GM21423 (cell line): ENCODE measurements at regions not wholly inside any gene's neighbourhood (a gene's known extent, or its start where the extent isn't known, plus 50 kb on each side); places are given as distances from the start of the nearest gene placed in this dataset.
"Not testable (repeated sequence)": the region's sequence is repeated elsewhere in the genome, so short reads cannot be mapped to it uniquely, and the experiment has no call there.

ENCODE experiments used
- ATAC-seq: cut with Tn5 transposase; IDR thresholded peaks from one replicate; pipeline ENCODE4 v1.9.1; 2021; ENCODE audit warnings: mild to moderate bottlenecking, moderate library complexity; ENCODE audit not compliant: unreplicated experiment

DNA sequence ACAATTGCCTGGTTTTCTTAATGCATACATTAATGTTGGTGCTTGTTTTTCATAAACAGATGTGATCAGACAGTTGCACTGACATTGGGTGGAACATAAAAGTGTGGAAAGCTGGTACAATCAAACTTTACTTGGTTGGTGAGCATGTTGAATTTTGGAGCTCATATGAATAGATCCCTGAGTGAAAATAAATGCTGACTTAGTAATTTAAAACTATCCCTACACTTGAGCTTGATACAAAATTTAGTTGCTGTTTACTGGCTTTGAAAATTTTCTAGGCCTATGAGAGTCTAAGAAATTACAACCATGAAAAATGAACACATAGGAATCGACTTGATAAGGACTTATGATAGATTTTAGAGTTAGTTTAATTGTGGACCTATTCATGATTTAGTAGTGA is 551.8 kb upstream of the PABPC4L start:
- ATAC-seq: no peak

DNA sequence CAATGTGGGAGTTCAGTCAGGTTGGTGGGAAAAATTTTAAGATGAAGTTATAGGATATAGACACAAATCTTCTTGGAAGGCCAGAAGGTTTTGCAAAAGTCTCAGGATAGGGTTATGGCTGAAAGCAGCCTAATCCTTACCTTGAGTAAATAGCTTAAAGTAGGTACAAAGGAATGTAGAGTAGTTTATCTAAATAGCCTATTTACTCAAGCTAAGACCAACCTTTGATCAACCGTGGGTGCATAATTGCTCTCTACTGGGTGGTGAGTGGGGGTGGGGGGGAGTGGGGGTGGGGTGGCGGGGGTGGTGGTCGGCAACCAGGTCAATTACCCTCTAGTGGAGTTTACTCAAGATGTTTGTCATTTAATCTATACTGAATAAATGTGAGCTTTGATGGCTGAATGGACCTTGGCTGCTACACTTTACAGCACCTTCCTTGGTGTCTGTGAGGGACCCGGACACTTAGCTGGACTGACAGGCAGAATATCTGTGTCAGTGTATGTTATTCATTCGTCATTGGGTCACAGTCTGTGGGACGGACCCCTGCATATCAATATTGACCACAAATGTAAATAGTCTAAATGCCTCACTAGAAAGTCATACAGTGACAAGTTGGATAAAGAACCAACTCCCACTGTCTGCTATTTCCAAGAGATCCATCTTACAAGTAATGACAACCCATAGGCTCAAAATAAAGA is 545.7 kb upstream of the PABPC4L start:
- no peak for ATAC-seq

DNA sequence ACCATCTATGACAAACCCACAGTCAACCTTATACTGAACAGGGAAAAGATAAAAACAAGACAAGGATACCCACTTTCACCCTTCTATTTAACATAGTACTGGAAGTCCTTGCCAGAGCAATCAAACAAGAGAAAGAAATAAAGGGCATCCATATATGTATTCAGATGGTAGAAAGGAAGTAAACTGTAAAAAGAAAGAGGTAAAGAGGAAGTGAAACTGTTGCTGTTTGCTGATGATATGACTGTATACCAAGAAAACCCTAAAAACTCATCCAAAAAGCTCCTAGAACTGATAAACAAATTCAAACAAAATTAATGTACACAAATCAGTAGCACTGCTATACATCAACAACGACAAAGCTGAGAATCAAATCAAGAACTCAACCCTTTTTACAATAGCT is 538.7 kb upstream of the PABPC4L start:
- ATAC-seq: no peak

DNA sequence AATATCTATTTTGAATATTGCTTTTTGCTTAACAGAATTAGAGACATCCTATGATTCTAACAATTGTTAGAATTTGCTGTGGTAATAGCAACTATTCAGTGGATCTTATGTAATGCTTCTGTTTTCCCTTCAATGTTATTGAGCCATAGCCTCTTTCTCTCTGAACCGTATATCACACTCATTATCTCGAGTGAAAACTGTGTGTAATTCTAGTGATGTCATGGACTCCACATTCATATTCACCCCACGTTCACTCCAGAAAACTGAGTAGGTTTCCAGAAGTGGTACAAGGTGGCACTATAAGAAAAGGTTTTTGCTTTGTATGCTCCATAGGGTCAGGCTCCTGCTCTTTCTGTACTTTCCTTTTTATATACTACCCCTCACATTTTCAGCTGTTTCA is 534.3 kb upstream of the PABPC4L start:
- ATAC-seq: no peak

DNA sequence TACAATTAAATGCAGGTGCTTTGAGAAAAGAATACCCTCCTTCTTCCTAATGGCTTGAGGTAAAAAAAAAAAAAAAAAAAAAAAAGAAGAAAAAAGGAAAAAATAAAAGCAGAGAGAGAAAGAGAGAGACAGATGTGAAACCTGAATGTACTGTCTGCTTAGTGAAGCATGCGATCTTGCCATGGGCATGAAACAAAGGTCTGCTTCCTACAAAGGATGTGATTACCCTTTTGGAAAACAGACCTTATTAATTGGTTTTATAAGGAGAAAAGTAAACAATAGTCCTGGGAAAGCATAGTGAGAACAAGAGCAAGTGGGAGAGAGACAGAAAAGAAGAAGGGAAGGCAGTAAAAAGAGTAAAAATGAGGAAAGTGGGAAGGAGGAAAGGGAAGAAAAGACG is 526.1 kb upstream of the PABPC4L start:
- no peak for ATAC-seq

DNA sequence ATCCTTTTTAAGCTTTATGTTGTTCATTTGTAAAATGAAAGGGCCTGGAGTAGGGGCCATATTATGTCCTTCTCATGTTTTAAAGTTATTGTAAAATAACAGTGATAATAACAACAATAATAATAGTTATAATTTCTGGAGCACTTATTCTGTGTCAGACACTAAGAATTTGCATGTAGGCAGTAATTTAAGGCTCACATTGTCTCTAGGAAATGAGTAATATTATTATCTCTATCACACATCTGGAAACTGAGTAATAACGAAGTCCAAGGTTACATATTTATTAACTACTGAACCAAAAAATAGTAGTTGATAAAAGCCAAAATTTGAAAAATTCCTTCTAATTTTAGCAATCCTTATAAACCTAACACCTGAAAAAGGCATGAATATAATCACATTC is 520.7 kb upstream of the PABPC4L start:
- no peak for ATAC-seq

DNA sequence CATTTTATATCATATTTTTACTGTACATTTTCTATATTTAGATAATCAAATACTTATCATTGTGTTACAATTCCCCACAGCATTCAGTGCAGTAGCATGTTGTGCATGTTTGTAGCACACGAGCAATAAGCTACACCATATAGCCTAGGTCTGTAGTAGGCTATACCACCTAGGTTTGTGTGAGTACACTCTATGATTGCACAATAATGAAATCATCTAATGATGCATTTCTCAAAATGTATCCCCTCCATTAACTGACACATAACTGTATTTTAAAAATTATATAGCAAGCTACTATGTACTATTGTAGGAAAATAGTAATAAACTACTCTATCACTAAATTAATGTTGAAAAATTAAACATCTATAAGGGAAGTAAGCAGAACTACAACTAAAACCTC is 518.4 kb upstream of the PABPC4L start:
- ATAC-seq: no peak

DNA sequence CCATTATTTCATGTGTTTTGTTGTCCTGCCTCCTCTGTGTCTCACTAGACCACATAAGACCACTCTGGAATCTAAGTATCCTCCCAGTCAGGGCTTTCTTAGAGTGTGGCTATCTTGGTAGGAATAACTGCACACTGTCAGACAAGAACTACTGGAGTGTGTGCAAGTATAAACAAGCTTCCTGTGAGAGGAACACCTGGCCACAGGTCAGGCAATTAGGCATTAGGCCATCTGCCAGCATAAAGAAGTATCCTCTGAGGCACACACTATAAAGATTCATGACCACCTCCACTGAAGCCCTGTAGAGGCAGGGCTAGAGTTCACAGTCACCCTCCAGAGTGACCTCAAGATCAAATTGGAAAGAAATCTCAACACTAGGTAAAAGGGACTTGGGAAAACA is 507.0 kb upstream of the PABPC4L start:
- ATAC-seq: no peak

DNA sequence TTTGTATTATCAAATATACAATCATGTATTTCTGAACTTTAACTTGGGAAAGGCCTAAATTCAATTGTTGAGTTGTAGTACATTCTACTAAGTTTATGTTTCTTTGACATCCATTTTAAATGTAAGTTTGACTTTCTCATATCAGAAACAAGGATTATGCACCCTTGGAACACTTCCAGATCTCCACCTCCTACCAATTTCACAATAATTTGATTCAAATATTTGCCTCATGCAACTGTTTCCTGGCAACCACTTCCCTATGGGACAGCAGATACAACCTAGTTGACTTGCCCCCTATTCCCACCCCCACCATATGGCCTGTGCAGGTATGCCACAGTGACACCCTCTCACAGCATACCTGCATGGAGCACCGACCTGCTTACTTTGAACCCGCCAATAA is 506.4 kb upstream of the PABPC4L start:
- no peak for ATAC-seq

DNA sequence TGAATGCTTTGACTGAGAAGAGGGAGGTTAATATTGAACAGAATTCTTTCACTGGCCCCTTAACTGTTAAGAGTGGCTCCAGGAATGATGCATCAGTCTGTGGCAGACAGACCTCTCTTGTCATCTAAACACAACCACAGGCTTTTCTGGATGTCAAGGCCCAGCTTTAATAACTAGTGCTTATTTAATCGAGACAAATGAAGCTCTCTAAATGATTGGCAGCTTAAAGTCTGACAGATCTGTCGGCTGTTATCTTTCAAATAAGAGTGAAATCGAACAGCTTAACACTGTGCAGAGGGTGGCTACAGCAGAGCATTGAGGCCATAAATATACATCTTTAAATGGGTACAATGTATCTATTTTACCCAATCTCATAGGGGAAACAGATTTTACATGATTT is 500.8 kb upstream of the PABPC4L start:
- no peak for ATAC-seq

DNA sequence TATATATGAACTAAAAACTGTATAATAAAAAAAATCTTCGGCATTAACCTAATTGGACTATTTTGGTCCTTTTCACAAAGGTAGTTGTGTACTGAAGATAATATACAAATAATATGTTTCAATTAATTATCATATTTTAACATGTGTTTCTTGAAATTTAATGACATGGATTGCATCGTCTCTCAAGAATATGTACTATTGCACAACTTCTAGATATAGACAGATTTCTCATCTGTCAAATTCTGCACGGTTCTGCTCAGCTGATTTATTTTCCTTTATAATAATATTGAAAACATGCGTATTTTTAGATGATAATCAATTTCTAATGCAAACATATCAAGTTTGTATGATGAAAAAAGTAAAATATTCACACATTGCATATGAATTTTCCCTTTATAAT is 498.7 kb upstream of the PABPC4L start:
- no peak for ATAC-seq

DNA sequence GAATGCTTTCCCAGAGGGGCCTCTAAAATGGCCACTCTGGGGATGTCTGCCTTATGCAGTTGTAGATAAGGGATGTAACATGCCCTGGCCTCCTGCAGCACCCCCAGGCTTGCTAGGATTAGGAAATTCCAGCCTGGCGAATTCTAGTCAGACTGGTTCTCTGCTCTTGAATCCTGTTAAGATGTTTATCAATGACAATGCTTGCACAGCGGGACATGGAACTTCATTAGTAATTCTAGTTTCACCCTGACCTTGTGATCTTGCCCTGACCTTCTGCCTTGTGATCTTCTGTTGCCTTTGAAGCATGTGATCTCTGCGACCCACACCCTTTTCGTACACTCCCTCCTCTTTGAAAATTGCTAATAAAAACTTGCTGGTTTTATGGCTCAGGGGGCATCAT is 497.2 kb upstream of the PABPC4L start:
- ATAC-seq: not testable (repeated sequence)

DNA sequence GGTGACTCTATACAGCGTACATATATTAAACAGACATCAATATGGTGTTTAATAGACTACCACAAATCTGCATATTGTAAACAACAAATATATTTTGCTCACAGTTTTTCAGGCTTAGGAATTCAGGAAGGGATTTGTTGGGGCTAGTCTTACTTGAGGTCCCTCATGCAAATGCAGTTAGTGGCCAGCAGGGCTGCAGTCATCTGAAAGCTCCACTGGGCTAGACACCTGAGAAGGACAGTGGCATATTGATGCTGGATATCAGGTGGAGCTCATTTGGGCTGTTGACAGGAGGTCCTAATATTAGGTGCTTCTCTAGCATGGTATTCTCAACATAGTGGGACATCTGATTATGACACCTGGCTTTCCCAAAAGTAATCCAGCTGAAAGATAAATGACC is 493.8 kb upstream of the PABPC4L start:
- no peak for ATAC-seq

DNA sequence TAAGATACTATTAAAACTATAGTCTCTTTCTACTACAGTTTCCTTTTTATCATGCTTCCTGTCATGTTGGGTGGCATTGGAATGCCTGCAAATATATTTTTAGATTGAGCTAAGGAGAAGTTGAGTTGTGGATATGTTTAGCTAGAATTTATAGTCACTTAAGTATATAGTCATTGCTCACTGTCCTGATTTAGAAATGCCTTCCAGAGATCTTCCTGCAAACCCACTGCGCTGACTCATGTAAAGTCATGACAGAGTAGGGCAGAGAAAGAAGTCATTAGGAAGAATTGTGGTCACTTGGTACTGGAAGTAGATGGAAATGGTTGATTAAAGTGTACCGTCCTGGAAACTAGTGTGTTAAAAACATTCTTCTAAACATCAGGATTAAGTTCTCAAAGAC is 490.3 kb upstream of the PABPC4L start:
- ATAC-seq: no peak

DNA sequence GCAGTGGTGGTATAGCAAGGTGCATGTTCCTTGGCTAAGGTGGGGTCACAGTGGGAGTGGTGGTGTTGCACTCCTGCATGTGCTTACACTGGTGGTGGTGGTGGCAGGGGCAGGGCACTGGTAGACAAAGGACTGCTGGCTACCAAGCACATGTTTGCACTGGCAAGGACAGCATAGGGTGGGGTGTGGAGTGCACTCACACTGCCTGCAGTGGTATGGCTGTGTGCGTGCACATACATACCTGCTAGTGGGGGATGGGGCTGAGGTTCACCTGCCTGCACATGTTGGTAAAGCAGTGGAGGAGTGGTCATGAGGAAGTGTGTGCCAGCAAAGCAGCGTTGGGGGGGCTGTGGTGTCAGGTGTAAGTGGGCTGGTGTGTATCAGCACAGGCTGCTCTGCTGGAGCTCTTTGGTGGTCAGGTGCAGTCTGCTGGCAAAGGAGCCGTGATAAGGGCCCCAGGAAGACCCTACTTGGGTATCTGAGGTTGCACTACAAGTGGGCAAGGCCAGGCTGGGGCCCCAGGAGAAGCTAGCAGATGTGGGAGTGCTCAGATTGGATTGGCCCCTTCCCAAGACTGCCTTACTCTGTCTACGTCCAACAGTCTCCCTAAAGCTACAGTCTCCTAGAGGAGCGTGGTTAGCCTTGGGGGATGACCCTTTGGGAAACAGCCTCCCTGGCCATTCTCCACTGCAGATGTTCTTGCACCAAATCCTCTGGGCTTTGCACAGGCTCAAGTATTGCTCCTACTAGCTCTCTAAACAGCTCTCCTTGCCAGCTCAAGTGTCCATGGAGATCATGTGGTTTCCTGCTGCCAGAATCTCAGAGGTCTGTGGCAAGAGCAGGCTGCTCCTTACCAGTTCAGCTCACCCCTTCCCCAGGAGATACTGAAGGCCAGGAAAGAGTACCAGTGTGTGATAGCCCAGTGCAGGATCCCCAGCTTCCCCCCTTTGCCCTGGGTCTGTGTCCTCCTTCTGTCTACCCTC is 486.3 kb upstream of the PABPC4L start:
- no peak for ATAC-seq

DNA sequence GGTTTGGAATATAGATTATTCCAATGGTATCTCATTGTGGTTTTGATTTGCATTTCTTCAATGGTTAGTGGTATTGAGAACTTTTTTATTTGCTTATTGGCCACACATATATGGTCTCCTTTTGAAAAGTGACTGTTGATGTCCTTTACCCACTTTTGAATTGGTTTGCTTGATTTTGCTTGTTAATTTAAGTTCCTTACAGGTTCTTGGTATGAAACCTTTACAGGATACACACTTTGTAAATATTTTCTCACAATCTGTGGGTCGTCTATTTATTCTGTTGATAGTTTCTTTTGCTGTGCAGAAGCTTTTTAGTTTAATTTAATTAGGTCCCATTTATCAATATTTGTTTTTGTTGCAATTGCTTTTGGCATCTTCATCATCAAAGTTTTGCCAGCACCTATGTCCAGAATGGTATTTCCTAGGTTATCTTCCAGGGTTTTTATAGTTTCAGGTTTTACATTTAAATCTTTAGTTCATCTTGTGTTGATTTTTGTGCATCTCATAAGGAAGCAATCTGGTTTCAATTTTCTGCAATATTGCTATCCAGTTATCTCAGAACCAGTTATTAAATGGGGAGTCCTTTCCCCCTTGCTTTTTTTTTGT is 475.7 kb upstream of the PABPC4L start:
- ATAC-seq: no peak

DNA sequence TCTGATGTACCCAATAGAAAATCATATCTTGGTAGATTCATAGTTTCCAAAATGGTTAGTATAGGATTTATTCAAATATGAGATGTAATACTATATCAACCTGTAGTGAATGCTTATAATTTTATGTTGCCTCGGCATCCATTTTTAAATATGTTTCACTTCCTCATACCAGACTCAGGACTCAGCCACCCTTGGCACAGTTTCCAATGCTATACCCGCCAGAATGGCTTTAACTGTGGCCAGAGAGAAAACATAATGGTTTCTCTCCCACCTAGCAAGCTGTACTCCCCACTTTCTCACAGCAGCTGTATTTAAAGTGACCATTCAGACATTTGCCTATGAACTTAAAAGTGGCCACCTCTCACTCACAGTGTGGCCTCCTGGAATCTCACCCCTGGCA is 466.6 kb upstream of the PABPC4L start:
- no peak for ATAC-seq

DNA sequence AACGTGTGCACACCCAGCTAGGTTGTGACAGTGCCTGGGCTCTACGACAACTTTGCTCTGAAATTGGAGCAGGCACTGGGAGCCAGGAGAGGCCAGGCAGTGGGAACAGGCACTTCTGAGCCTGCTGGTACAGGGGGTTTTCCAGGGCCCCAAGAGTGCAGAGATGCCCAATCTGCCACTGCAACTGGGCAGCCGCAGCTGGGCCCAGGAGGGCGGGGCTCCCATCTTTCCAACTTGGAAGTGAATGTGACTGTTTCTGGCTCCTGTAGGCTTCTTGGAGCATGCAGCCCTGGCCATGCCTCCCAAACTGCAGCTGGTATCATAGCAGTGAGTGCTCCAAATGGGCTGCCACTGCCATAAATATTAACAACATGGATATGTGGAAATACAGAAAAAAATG is 465.1 kb upstream of the PABPC4L start:
- no peak for ATAC-seq

DNA sequence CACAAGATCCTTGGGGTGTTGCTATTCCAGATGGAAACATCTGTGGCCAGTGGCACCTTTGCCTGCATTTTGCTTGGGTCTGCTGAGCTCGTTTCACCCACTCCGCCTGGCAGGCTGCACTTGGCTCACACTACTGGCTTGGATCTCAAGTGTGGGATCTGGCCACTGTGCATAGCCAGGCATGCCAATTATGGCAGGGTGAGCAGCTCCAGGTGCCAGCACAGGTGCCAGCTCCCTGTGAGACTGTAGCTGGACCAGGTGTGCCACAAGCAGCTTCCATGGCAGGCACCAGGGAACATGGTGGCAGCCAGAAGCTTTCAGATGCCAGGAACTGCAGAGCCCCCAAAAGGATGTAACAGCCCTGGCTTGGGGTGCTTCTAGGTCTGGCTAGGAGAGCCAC is 463.8 kb upstream of the PABPC4L start:
- no peak for ATAC-seq

DNA sequence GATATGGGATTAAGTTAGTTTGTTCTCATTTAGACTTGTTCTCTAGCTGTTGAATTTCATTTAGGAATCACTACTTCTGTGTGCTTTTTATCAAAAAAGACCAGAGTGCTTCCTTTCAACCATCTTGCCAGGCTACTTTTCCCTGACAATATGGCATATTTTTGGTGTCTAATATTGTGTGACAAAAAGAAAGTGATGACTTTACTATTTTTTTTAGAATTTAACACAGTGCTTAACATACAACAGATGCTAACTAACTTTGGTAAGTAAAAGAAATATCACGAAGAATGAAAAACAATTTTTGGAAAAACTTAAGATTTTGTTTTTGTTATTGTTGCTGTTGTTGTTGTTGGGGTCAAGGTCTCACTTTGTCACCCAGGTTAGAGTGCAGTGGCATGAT is 462.2 kb upstream of the PABPC4L start:
- no peak for ATAC-seq

DNA sequence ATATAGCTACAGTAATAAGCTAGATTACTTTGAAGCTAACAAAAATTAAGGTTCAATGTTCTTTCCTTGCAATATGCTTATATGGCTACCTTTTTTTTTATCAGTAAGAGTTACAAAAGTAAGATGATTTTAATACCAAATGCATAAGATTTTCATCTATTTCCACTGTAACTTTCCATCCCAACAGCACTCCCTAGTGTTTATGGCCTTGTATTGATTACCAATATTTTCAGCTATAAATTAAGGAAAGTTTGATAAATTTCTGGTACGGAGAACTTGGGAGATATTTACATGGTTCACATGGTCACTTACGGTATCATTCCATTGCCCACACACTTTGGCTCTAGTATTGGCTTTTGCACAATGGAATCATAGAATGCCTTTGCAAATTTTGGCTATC is 448.9 kb upstream of the PABPC4L start:
- ATAC-seq: no peak

DNA sequence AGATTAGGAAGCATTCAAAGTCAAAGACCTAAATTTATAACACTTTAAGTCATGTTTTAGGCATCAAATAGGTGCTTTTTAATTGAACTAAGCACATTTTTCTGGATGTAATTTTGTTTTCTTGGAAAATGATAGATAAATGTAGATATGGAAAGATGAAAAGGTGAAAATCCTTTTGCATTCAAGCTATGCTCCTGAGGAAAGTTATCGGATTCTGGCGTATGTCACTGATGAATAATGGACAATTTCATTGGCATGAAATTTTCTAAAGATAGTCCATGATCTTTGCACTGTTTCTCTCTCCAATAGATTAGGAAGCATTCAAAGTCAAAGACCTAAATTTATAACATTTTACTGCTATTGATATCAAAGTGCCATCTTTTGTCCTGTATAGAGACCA is 444.2 kb upstream of the PABPC4L start:
- no peak for ATAC-seq
